ENCODE measurements at regions not wholly inside any gene's neighbourhood (a gene's known extent, or its start where the extent isn't known, plus 50 kb on each side); places are given as distances from the start of the nearest gene placed in this dataset.

DNA sequence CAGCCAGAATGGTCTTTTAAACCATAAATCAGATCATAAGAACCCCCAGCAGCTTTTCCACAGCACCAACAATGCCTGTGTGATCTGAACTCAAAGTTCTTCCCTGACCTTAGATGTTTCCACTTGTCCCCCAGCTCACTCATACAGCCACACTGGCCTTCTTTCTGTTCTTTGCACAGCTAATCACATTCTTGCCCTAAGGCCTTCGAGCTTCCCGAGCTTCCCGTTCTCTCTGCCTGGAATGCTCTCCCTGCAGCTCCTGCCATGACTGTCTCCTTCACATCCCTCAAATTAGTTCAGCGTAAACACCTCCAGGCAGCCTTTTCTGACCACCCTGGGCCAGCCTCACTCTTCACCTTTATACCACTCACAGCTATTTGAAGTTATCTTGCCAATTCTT lies 166.8 kb upstream of the NFE2L3 start:
- in situ Hi-C loops (cut with MboI; ENCODE audit: low sequenced_read_pairs) = no loop called here

DNA sequence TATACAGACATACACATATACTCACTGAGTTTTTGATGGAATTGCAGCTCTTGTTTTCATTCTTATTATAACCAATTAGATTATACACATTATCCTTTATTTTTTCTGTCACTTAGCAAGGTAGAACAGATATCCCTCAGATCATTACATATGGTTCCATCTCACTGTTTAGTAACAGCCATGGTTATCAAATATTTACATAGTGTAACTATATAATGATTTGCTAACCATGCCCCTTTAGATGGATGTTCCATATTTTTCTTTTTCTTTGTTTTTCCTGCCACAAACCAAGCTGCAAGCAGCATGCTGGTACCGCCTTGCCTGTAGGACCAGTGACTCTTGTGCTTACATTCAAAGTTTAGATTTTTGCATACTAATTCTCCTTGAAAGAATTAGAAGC lies 163.4 kb upstream of the NFE2L3 start:
- in situ Hi-C loops (cut with MboI; ENCODE audit: low sequenced_read_pairs) = no loop called here

- in situ Hi-C loops (cut with MboI; ENCODE audit: low sequenced_read_pairs) = no loop called here
Observed at GRCh38 chr7:25989140-25989705, 162.8 kb upstream of the NFE2L3 start.

DNA sequence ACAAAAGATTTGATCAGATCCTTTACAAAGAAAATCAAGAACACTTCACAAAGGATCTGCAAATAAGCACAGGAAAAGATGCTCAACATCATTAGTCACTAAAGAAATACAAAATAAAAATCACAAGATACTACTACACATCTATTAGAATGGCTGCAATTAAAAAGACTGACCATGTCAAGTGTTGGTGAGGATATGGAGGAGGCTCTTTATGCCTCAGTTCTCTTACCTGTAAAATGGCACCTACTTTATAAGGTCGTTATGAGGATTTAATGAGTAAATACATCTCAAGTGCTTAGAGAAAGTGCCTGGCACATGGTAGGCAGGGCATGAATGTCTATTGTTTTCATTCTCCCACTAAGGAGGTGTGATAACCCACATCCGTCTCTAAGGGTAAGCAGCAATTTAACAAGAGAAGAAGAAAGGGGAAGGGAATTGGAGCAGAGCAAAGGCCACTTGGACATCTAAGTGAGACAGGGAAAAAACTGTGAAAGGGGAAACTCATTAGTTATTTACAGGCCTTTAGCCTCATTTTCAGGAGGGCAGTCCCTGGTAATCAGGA lies 157.5 kb upstream of the NFE2L3 start:
- in situ Hi-C loops (cut with MboI; ENCODE audit: low sequenced_read_pairs) = no loop called here

DNA sequence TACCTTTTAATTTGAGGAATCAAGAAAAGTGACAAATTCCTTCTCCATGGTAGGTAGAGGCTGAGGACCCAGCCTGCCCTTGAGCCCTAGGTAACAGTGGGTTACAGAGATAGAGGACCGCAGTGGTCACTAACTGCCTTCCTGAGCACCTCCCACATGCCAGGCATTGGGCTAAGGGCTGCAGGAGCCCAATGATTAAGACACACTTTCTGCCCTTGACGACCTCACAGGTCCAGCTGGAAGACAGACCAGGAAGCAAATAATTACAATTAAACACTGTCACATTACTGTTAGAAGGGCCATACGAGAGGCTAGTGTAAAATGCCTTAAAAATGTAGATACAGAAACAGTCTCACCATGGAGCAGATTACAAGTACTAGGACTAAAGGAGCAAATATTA lies 156.8 kb upstream of the NFE2L3 start:
- in situ Hi-C loops (cut with MboI; ENCODE audit: low sequenced_read_pairs) = no loop called here

GRCh38 chr7:25996006-25996408 lies 156.0 kb upstream of the NFE2L3 start:
- in situ Hi-C loops (cut with MboI; ENCODE audit: low sequenced_read_pairs) = no loop called here

- in situ Hi-C loops (cut with MboI; ENCODE audit: low sequenced_read_pairs) = no loop called here
Observed at GRCh38 chr7:25998499-25998898, 153.5 kb upstream of the NFE2L3 start.

- in situ Hi-C loops (cut with MboI; ENCODE audit: low sequenced_read_pairs) = no loop called here
Observed at GRCh38 chr7:26000841-26001240, 151.2 kb upstream of the NFE2L3 start.

GRCh38 chr7:26001662-26002244 lies 150.2 kb upstream of the NFE2L3 start:
- in situ Hi-C loops (cut with MboI; ENCODE audit: low sequenced_read_pairs) = no loop called here

- in situ Hi-C loops (cut with MboI; ENCODE audit: low sequenced_read_pairs) = no loop called here
Observed at GRCh38 chr7:26005683-26006410, 146.2 kb upstream of the NFE2L3 start.

DNA sequence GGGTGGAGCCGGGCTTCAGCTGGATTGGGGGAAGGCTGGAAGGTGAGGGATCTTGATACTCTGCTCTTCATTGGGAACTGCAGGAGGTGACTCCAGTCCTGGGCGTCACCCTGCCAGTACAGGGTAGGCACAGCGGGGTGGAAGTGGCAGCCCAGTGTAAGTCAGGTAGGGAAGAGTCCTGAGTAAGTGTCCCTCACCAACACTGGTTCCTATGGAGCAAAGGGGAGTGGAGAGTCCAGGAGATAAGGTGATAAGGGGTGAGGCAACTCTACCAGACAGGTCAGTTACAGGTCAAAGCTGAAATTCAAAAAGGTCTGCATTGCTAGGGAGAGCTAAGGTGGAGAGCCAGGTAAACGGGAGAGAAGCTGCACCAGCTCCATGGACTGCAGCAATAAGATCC lies 145.6 kb upstream of the NFE2L3 start:
- in situ Hi-C loops (cut with MboI; ENCODE audit: low sequenced_read_pairs) = no loop called here

DNA sequence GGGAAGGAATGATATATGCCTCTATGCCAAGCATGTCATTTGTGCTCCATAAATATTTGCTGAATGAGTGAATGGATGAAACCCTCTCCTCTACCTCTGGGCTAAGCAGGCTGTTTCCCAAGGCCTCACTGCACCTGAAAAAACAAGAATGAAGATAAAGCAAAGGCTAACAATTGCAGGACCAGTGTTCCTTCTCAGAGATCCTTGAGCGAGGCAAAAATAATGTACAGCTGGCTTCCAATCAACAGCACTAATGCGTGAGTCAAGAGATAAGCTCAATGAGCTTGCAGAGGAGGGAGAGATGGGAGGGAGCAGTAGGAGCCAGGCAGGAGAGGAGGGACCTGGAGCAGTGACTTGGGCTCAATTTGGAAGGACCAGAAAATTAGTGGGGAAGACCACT lies 144.5 kb upstream of the NFE2L3 start:
- in situ Hi-C loops (cut with MboI; ENCODE audit: low sequenced_read_pairs) = no loop called here

GRCh38 chr7:26008428-26008827 lies 143.6 kb upstream of the NFE2L3 start:
- in situ Hi-C loops (cut with MboI; ENCODE audit: low sequenced_read_pairs) = no loop called here

DNA sequence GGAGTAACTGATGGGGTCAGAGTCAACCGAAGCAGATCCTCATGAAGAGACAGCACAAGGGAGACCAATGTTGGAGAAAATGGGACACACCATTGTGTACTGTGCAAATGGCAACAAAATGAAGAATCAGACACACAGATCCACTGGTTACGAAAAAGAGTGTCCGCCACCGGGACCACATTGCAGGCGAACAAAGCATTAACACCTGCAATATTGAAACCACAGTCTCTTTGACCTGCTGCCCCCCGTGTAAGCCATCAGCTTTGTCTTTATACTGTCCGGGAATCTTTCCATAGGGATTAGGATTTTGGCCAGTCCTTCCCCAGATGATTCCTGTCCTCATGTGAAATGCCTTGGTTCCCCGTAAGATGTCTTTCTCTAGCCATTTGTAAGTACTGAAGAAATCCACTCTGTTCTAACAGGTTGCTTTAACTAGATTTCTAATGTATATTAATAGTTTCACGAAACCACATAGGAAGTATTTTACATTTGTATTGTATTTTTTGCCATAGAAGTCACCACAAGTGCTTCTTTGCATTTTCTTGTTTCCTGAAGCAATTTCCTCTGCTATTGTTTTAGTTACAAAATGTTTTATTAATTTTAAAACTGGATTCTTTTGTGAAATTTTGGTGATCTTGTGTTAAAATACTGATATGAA lies 140.8 kb upstream of the NFE2L3 start:
- in situ Hi-C loops (cut with MboI; ENCODE audit: low sequenced_read_pairs) = no loop called here

- in situ Hi-C loops (cut with MboI; ENCODE audit: low sequenced_read_pairs) = no loop called here
Observed at GRCh38 chr7:26013551-26014083, 138.4 kb upstream of the NFE2L3 start.

- in situ Hi-C loops (cut with MboI; ENCODE audit: low sequenced_read_pairs) = no loop called here
Observed at GRCh38 chr7:26022982-26023381, 129.0 kb upstream of the NFE2L3 start.

DNA sequence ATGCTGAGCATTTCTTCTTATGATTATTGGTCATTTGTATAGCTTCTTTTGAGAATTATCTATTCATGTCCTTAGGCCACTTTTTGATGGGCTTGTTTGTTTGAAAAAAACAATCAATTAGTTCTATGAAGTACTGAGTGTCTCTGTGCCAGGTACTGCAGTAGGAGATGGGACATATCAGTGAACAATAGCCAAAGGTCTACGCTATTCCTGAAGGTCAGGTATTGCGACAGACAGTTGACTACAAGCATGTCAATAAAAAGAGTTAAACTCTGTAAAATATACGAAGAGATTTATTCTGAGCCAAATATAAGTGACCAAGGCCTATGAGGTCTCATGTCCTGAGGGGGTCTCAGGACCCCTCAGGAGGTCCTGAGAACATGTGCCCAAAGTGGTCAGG lies 122.1 kb upstream of the NFE2L3 start:
- in situ Hi-C loops (cut with MboI; ENCODE audit: low sequenced_read_pairs) = no loop called here

DNA sequence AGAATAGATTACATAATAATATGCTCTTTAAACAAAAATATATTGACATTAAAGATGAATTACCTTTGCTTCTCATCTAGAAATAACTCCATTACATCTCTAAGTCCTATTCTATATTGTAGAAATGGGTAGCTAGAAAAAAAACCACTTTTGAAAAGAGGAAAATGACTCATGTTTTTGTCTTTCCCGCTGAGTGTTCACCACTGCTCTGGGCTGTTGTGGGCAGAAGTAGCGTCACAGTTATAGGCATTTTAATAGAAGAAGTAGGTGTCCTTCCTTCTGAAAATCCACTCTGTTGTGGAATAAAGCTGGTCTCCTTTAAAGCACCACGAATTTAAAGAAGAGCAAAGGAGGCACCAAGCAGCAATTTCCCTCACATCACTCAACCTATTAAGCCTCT lies 117.6 kb upstream of the NFE2L3 start:
- in situ Hi-C loops (cut with MboI; ENCODE audit: low sequenced_read_pairs) = no loop called here

DNA sequence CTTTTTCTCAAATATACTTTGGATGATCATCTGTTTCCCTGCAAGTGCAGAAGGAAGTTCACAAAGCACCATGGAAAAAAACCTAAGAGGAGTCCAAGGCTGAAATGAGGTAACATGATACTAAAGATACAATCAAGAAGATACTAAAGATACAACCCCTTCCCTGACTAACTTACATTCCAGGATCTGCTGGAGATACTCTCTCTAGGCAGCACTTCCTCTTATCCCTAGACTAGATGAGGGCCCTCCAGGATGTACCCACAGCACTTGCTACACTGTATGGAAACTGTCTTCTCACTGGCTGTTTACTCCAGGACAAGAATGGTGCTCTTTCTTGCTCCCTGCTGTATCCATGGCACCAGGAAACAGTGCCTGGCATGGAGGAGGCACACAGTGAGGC lies 116.4 kb upstream of the NFE2L3 start:
- in situ Hi-C loops (cut with MboI; ENCODE audit: low sequenced_read_pairs) = no loop called here

DNA sequence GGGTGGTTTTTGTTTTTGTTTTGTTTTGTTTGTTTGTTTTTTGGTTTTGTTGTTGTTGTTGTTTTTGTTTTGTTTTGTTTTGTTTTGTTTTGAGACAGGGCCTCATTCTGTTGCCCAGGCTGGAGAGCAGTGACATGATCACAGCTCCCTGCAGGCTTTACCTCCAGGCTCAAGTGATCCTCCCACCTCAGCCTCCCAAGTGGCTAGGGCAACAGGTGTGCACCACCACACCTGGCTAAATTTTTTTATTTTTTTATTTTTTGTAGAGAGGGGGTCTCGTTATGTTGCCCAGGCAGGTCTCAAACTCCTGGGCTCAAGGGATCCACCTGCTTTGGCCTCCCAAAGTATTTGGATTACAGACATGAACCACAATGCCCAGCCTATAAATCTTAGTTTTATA lies 115.9 kb upstream of the NFE2L3 start:
- in situ Hi-C loops (cut with MboI; ENCODE audit: low sequenced_read_pairs) = no loop called here

DNA sequence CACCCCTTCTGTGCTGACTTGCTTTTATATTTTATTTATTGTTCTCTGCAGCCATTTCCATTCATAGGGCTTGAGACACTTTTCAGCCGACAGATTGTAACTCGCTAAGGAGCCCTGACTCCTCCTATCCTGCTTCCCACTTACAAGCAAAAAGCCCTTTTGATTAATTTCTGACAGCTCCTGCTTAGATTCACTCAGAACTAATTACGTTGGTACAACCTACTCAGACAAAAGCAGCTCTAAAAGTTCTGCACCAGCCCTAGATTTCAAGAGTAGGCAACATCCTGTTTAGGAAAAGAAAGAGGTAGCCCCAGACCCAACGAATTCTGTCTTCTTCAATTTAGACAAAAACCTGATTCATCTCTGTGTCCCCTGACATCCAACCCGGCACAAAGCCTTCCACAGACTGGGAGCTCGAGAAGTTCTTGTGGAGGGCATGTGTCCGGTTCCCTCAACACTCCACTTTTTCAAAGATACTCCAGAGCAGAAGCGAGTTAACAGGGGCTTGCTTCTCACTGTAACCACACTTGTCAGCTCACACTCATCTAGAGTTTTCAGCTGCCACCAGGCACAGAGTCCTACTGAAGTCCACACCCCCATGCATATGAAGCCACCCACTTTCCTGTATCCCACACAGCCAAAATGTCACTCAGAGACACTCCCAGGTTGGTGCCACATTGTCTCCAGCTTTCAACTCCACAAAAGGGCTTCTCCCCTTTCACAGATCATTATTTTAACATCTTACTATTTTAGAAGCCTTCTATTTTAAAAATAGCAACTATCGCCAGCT lies 113.6 kb upstream of the NFE2L3 start:
- in situ Hi-C loops (cut with MboI; ENCODE audit: low sequenced_read_pairs) = no loop called here

Measured in HL-60/S4 treated with retinoic acid at 250 ng/mL for 4 days and 3 days (cell line).